ENCODE measurements at regions not wholly inside any gene's neighbourhood (a gene's known extent, or its start where the extent isn't known, plus 50 kb on each side); places are given as distances from the start of the nearest gene placed in this dataset.

DNA sequence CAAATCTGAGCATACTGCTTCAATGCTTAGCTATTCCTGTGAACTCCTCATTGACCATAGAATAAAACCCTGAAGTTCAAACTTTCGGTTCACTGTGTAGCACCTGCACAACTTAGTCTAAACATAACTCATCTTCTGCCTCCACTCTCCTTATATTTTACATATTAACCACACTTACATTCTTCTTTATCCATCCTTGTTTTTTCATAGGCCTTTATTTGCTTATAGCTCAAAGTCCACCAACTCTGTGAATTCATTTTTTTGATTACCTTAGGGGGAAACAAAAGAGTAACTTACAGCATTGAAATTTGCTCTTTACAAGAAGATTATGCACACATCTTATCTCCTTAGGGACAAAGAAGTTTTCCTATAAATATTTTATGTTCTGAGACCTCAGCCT is 521.6 kb upstream of the FAT3 start:
- TF ChIP-seq CTCF (conservative IDR thresholded peaks at IDR 0.05; ENCODE audit: low read depth, low read length), result no peak
- TF ChIP-seq EZH2 (IDR thresholded peaks at IDR 0.05; ENCODE audit: borderline replicate concordance, low read depth, low read length, poor library complexity, severe bottlenecking), result no peak
